DND-41 (cell line): ENCODE measurements at regions not wholly inside any gene's neighbourhood (a gene's known extent, or its start where the extent isn't known, plus 50 kb on each side); places are given as distances from the start of the nearest gene placed in this dataset.

Experiments used
- EZH2 ChIP-seq: IDR thresholded peaks from 3 replicates; pipeline ENCODE4 v1.6.1; 2012; ENCODE audit warnings: borderline replicate concordance, low read depth, mild to moderate bottlenecking, moderate library complexity, low read length, inconsistent platforms; ENCODE audit not compliant: severe bottlenecking
- TF ChIP-seq, protein P1 (sequence below): IDR thresholded peaks from 2 replicates; pipeline ENCODE4 v1.5.1; 2012; ENCODE audit warnings: borderline replicate concordance, low read length, moderate library complexity, mild to moderate bottlenecking; ENCODE audit not compliant: poor library complexity, severe bottlenecking; ENCODE audit errors: extremely low read depth

DNA sequence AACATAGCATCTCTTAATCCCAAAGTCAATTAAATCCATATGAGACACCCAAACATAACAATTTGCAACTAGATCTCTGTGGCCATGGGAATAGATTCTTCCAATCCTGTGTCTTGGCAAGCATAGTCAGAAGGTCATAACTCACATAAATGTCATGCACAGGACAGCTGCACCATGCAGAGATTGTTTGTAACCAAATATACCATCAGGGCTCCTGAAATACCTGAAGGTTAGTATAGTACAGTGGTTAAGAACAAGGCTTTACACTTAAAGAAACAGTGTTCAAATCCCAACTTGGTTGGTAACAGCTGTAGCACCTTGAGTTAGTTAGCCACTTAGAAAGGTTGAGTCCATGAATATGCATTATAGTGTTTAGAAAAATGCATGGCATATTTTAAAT is 82.6 kb upstream of the CCDC190 start:
- TF ChIP-seq, protein P1, sequence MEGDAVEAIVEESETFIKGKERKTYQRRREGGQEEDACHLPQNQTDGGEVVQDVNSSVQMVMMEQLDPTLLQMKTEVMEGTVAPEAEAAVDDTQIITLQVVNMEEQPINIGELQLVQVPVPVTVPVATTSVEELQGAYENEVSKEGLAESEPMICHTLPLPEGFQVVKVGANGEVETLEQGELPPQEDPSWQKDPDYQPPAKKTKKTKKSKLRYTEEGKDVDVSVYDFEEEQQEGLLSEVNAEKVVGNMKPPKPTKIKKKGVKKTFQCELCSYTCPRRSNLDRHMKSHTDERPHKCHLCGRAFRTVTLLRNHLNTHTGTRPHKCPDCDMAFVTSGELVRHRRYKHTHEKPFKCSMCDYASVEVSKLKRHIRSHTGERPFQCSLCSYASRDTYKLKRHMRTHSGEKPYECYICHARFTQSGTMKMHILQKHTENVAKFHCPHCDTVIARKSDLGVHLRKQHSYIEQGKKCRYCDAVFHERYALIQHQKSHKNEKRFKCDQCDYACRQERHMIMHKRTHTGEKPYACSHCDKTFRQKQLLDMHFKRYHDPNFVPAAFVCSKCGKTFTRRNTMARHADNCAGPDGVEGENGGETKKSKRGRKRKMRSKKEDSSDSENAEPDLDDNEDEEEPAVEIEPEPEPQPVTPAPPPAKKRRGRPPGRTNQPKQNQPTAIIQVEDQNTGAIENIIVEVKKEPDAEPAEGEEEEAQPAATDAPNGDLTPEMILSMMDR, result no peak
- no peak for TF ChIP-seq EZH2
